Hepatocyte (in vitro differentiated cells): ENCODE measurements at regions not wholly inside any gene's neighbourhood (a gene's known extent, or its start where the extent isn't known, plus 50 kb on each side); places are given as distances from the start of the nearest gene placed in this dataset.

Source experiments
- DNase-seq: peaks from one replicate; pipeline ENCODE4 v3.0.0-alpha.2; 2016; ENCODE audit warnings: low spot score
- H2AFZ ChIP-seq: fragments of 200-600 bp; sonication (generic); 2 replicates; pipeline ENCODE4 v1.6.0; 2016; ENCODE audit warnings: antibody characterized with exemption, mild to moderate bottlenecking
- H3K27ac ChIP-seq: fragments of 200-600 bp; sonication (generic); 2 replicates; pipeline ENCODE4 v1.5.1; 2016; ENCODE audit warnings: mild to moderate bottlenecking
- H3K27me3 ChIP-seq: fragments of 200-600 bp; sonication (generic); 2 replicates; pipeline ENCODE4 v1.6.1; 2016
- H3K36me3 ChIP-seq: fragments of 200-600 bp; sonication (generic); replicated peaks from 2 replicates; pipeline ENCODE4 v1.5.1; 2016; ENCODE audit warnings: low read depth; ENCODE audit not compliant: insufficient read depth
- H3K4me1 ChIP-seq: fragments of 200-600 bp; sonication (generic); 2 replicates; pipeline ENCODE4 v1.5.1; 2016; ENCODE audit warnings: mild to moderate bottlenecking, moderate library complexity; ENCODE audit not compliant: insufficient read depth
- H3K4me2 ChIP-seq: fragments of 200-600 bp; sonication (generic); 2 replicates; pipeline ENCODE4 v1.6.0; 2016
- H3K4me3 ChIP-seq: fragments of 200-600 bp; sonication (generic); 2 replicates; pipeline ENCODE4 v1.5.1; 2016; ENCODE audit warnings: mild to moderate bottlenecking
- H3K79me2 ChIP-seq: fragments of 200-600 bp; sonication (generic); 2 replicates; pipeline ENCODE4 v1.6.0; 2017; ENCODE audit warnings: mild to moderate bottlenecking
- H3K9me2 ChIP-seq: fragments of 200-600 bp; sonication (generic); replicated peaks from 2 replicates; pipeline ENCODE4 v1.6.0; 2017; ENCODE audit warnings: mild to moderate bottlenecking; ENCODE audit not compliant: insufficient read depth
- H3K9me3 ChIP-seq: fragments of 200-600 bp; sonication (generic); 2 replicates; pipeline ENCODE4 v1.5.1; 2016; ENCODE audit warnings: low read depth, mild to moderate bottlenecking
- H4K20me1 ChIP-seq: fragments of 200-600 bp; sonication (generic); 2 replicates; pipeline ENCODE4 v1.6.0; 2016; ENCODE audit warnings: mild to moderate bottlenecking; ENCODE audit not compliant: insufficient read depth, poor library complexity, severe bottlenecking
- CTCF ChIP-seq: fragments of 200-600 bp; sonication (generic); IDR thresholded peaks from 2 replicates; pipeline ENCODE4 v1.5.1; 2016; ENCODE audit warnings: antibody characterized with exemption, mild to moderate bottlenecking; ENCODE audit not compliant: poor library complexity
- EZH2 ChIP-seq: fragments of 200-600 bp; sonication (generic); IDR thresholded peaks from 2 replicates; pipeline ENCODE4 v1.6.1; 2016; ENCODE audit warnings: antibody characterized with exemption, mild to moderate bottlenecking, borderline replicate concordance
- EZH2phosphoT487 ChIP-seq: fragments of 200-600 bp; sonication (generic); IDR thresholded peaks from one replicate; pipeline ENCODE4 v1.6.1; 2018; ENCODE audit warnings: antibody characterized with exemption, mild to moderate bottlenecking, low read depth, moderate library complexity; ENCODE audit not compliant: unreplicated experiment, severe bottlenecking
- WGBS: methylation state at CpG from one replicate; pipeline ENCODE4 v1.1.6; 2016; ENCODE audit warnings: low lambda C conversion rate; ENCODE audit errors: missing lambda C conversion rate; 5-methylcytosine and 5-hydroxymethylcytosine counted together

GRCh38 chr18:22493940-22494339 lies 76.2 kb upstream of the CTAGE1 start:
- WGBS, result 34% methylated on average over 4 of the region's 4 CpGs
- TF ChIP-seq CTCF (no peak), EZH2 (no peak), EZH2phosphoT487 (no peak)

GRCh38 chr18:22494771-22495170 lies 77.1 kb upstream of the CTAGE1 start:
- no peak overlapping the region for H2AFZ ChIP-seq
- peak overlapping the region; percentile 81 for H3K27ac ChIP-seq
- no peak for DNase-seq
- H3K4me3 ChIP-seq, result no peak overlapping the region
- H3K9me3 ChIP-seq, result no peaks in the 10 kb centered on the region
- H4K20me1 ChIP-seq, result no peaks in the 10 kb centered on the region
- H3K9me2 ChIP-seq, result no peaks in the 10 kb centered on the region
- H3K4me2 ChIP-seq, result no peak overlapping the region
- peaks cover 30% of the 10 kb centered on the region for H3K4me1 ChIP-seq
- H3K36me3 ChIP-seq, result no peaks in the 10 kb centered on the region
- no peaks in the 10 kb centered on the region for H3K79me2 ChIP-seq
- TF ChIP-seq CTCF, result no peak
- no peak for TF ChIP-seq EZH2phosphoT487
- no peak for TF ChIP-seq EZH2
- H3K27me3 ChIP-seq, result no peaks in the 10 kb centered on the region
- 74% methylated on average over 2 of the region's 2 CpGs for WGBS

More at GRCh38 chr18:22493940-22494339, 76.2 kb upstream of the CTAGE1 start:
- H3K27me3 ChIP-seq, result no peaks in the 10 kb centered on the region
- H3K4me3 ChIP-seq, result no peak overlapping the region
- H3K4me1 ChIP-seq, result peaks cover 36% of the 10 kb centered on the region
- no peak for DNase-seq
- no peak overlapping the region for H2AFZ ChIP-seq
- H4K20me1 ChIP-seq, result no peaks in the 10 kb centered on the region
- H3K27ac ChIP-seq, result peak overlapping the region; percentile 81
- H3K9me3 ChIP-seq, result no peaks in the 10 kb centered on the region
- no peaks in the 10 kb centered on the region for H3K79me2 ChIP-seq
- peak overlapping the region; percentile 21 for H3K4me2 ChIP-seq
- no peaks in the 10 kb centered on the region for H3K9me2 ChIP-seq
- H3K36me3 ChIP-seq, result no peaks in the 10 kb centered on the region

GRCh38 chr18:22499421-22499820 lies 81.7 kb upstream of the CTAGE1 start:
- no peak overlapping the region for H3K27ac ChIP-seq
- no peak overlapping the region for H3K4me2 ChIP-seq
- H3K9me3 ChIP-seq, result no peaks in the 10 kb centered on the region
- no peaks in the 10 kb centered on the region for H3K36me3 ChIP-seq
- no peaks in the 10 kb centered on the region for H3K27me3 ChIP-seq
- no peaks in the 10 kb centered on the region for H3K9me2 ChIP-seq
- no peaks in the 10 kb centered on the region for H4K20me1 ChIP-seq
- no peak for DNase-seq
- no peak overlapping the region for H2AFZ ChIP-seq
- no peak overlapping the region for H3K4me3 ChIP-seq
- TF ChIP-seq EZH2 (no peak), CTCF (no peak), EZH2phosphoT487 (no peak)
- H3K79me2 ChIP-seq, result no peaks in the 10 kb centered on the region
- peaks cover 10% of the 10 kb centered on the region for H3K4me1 ChIP-seq

GRCh38 chr18:22503803-22504202 lies 86.1 kb upstream of the CTAGE1 start:
- no peaks in the 10 kb centered on the region for H3K9me3 ChIP-seq
- peak overlapping the region; percentile 83 for H3K27ac ChIP-seq
- peak; percentile 66 for DNase-seq
- no peaks in the 10 kb centered on the region for H3K9me2 ChIP-seq
- WGBS, result 72% methylated on average over 3 of the region's 3 CpGs
- H3K4me2 ChIP-seq, result no peak overlapping the region
- H3K27me3 ChIP-seq, result no peaks in the 10 kb centered on the region
- H3K4me3 ChIP-seq, result no peak overlapping the region
- H2AFZ ChIP-seq, result no peak overlapping the region
- H3K36me3 ChIP-seq, result no peaks in the 10 kb centered on the region
- no peaks in the 10 kb centered on the region for H3K79me2 ChIP-seq
- H3K4me1 ChIP-seq, result peaks cover 10% of the 10 kb centered on the region
- no peaks in the 10 kb centered on the region for H4K20me1 ChIP-seq
- TF ChIP-seq EZH2phosphoT487, result no peak
- TF ChIP-seq CTCF, result no peak
- no peak for TF ChIP-seq EZH2
